ENCODE measurements at regions not wholly inside any gene's neighbourhood (a gene's known extent, or its start where the extent isn't known, plus 50 kb on each side); places are given as distances from the start of the nearest gene placed in this dataset.

GRCh38 chr6:144847916-144848315 lies 562.8 kb downstream of the UTRN start:
- Histone ChIP-seq H3K9me3 (ENCODE audit: control insufficient read depth, low read length) (no peaks in the 10 kb centered on the region), H3K36me3 (ENCODE audit: control insufficient read depth, insufficient read depth, low read length) (peaks cover 23% of the 10 kb centered on the region), H3K4me3 (ENCODE audit: extremely low read depth, insufficient read depth, low read length, poor library complexity, severe bottlenecking) (no peak overlapping the region), H3K4me1 (ENCODE audit: control insufficient read depth, insufficient read depth, low read length, poor library complexity, severe bottlenecking) (no peaks in the 10 kb centered on the region), H3K27ac (ENCODE audit: low read depth, low read length, severe bottlenecking) (no peak overlapping the region)
- 0 to 63% methylated on average over 1 to 2 of the region's 2 CpGs for WGBS, 2 experiments (ENCODE audit: insufficient coverage in 2 of 2)

DNA sequence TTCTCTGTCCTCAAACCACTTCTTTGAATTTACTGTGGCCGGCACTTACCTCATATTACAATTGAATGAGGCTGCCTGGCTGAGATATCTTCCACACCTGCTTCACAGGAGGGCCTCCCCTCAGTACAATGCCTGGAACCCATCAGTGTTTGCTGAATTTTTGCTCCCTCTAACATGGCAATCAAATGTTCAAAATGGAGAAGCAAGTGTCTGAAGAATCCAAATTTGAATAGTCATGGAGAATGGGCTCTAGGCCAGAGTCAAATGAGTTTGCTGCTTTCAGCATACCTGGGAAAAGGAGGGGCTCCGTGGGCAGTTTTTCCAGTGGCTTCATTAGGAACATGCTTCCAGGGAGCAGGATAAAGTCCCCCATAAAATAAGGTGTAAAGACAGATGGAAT lies 564.8 kb downstream of the UTRN start:
- H3K4me3 ChIP-seq (ENCODE audit: extremely low read depth, insufficient read depth, low read length, poor library complexity, severe bottlenecking): no peak overlapping the region
- no peaks in the 10 kb centered on the region for H3K9me3 ChIP-seq (ENCODE audit: control insufficient read depth, low read length)
- H3K27ac ChIP-seq (ENCODE audit: low read depth, low read length, severe bottlenecking): no peak overlapping the region
- peaks cover 23% of the 10 kb centered on the region for H3K36me3 ChIP-seq (ENCODE audit: control insufficient read depth, insufficient read depth, low read length)
- H3K4me1 ChIP-seq (ENCODE audit: control insufficient read depth, insufficient read depth, low read length, poor library complexity, severe bottlenecking): no peaks in the 10 kb centered on the region
- 94 to 100% methylated on average over 2 of the region's 2 CpGs for WGBS, 2 experiments (ENCODE audit: insufficient coverage in 2 of 2)

- 94 to 100% methylated on average over 2 to 3 of the region's 4 CpGs for WGBS, 2 experiments (ENCODE audit: insufficient coverage in 2 of 2)
- H3K4me1 ChIP-seq (ENCODE audit: control insufficient read depth, insufficient read depth, low read length, poor library complexity, severe bottlenecking): no peaks in the 10 kb centered on the region
- no peak overlapping the region for H3K4me3 ChIP-seq (ENCODE audit: extremely low read depth, insufficient read depth, low read length, poor library complexity, severe bottlenecking)
- H3K27ac ChIP-seq (ENCODE audit: low read depth, low read length, severe bottlenecking): no peak overlapping the region
- H3K36me3 ChIP-seq (ENCODE audit: control insufficient read depth, insufficient read depth, low read length): peaks cover 16% of the 10 kb centered on the region
- no peaks in the 10 kb centered on the region for H3K9me3 ChIP-seq (ENCODE audit: control insufficient read depth, low read length)
Measured at GRCh38 chr6:144853603-144854002, 568.5 kb downstream of the UTRN start.

DNA sequence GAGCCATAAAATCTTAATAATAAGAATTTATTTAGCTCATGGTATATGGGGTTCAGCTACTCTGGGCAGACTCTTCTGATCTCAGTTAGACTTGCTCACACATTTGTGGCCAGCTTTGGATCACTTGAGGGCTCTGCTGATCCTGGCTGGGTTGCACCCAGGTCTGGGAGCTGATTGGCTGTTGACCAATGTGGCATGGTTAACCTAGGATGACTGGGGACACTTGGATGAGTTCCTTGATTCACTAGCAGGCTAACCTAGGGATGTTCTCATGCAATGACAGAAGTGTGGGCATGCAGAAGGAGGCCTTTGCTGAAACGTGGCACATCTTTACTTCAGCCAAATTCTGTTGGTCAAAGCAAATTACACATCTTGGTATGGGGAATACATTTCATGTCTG lies 569.5 kb downstream of the UTRN start:
- Histone ChIP-seq H3K9me3 (ENCODE audit: control insufficient read depth, low read length) (no peaks in the 10 kb centered on the region), H3K4me3 (ENCODE audit: extremely low read depth, insufficient read depth, low read length, poor library complexity, severe bottlenecking) (no peak overlapping the region), H3K4me1 (ENCODE audit: control insufficient read depth, insufficient read depth, low read length, poor library complexity, severe bottlenecking) (no peaks in the 10 kb centered on the region), H3K36me3 (ENCODE audit: control insufficient read depth, insufficient read depth, low read length) (peaks cover 15% of the 10 kb centered on the region), H3K27ac (ENCODE audit: low read depth, low read length, severe bottlenecking) (no peak overlapping the region)
- WGBS, 2 experiments (ENCODE audit: insufficient coverage in 2 of 2): 88 to 100% methylated on average over 1 of the region's 1 CpG

GRCh38 chr6:144855375-144855774 lies 570.2 kb downstream of the UTRN start:
- H3K9me3 ChIP-seq (ENCODE audit: control insufficient read depth, low read length): no peaks in the 10 kb centered on the region
- peaks cover 11% of the 10 kb centered on the region for H3K36me3 ChIP-seq (ENCODE audit: control insufficient read depth, insufficient read depth, low read length)
- no peak overlapping the region for H3K4me3 ChIP-seq (ENCODE audit: extremely low read depth, insufficient read depth, low read length, poor library complexity, severe bottlenecking)
- H3K27ac ChIP-seq (ENCODE audit: low read depth, low read length, severe bottlenecking): no peak overlapping the region
- H3K4me1 ChIP-seq (ENCODE audit: control insufficient read depth, insufficient read depth, low read length, poor library complexity, severe bottlenecking): no peaks in the 10 kb centered on the region

DNA sequence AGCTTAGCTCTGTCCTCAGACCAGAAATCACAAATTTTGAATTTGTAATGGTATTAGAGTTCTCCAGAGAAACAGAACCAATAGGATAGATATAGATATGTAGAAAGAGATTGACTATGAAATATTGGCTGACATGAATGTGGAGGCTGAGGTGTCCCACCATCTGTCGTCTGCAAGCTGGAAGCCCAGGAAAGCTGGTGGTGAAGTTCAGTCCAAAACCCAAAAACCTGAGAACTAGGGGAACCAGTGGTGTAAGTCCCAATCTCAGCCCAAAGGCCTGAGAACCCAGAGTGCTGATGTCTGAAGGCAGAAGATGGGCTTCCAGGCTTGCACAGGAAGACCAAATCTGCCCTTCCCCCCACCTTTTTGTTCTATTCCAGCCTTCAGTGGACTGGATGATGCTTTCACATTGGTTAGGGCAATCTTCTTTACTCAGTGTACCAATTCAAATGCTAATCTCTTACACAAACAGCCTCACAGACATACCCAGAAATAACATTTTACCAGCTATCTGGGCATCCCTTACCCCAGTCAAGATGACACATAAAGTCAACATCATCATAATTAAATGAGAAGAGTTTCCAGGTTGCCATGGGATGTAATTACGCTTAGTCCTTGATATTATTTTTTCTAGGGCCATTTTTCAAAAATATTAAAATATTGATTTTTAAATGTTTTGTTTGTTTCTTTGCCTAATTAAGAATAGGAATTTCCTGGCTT lies 570.8 kb downstream of the UTRN start:
- no peak overlapping the region for H3K4me3 ChIP-seq (ENCODE audit: extremely low read depth, insufficient read depth, low read length, poor library complexity, severe bottlenecking)
- peaks cover 5% of the 10 kb centered on the region for H3K36me3 ChIP-seq (ENCODE audit: control insufficient read depth, insufficient read depth, low read length)
- H3K27ac ChIP-seq (ENCODE audit: low read depth, low read length, severe bottlenecking): no peak overlapping the region
- H3K9me3 ChIP-seq (ENCODE audit: control insufficient read depth, low read length): no peaks in the 10 kb centered on the region
- 100% methylated on average over 1 of the region's 2 CpGs for WGBS, 2 experiments (ENCODE audit: insufficient coverage in 2 of 2)
- H3K4me1 ChIP-seq (ENCODE audit: control insufficient read depth, insufficient read depth, low read length, poor library complexity, severe bottlenecking): no peaks in the 10 kb centered on the region

DNA sequence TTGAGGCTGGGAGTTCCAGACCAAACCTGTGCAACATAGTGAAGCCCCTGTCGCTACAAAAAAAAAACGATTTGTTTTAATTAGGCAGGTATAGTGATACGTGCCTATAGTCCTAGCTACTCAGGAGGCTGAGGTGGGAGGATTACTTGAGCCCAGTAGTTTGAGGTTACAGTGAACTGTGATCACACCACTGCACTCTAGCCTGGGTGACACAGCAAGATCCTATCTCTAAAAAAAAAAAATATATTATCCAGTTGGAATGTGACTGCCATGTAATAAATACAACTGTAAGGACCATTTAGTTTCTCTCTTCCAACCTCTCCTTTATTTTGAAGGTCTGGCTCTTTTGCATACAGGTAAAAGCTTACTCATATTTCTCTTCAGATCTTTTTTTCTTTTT lies 571.5 kb downstream of the UTRN start:
- Histone ChIP-seq H3K9me3 (ENCODE audit: control insufficient read depth, low read length) (no peaks in the 10 kb centered on the region), H3K36me3 (ENCODE audit: control insufficient read depth, insufficient read depth, low read length) (peaks cover 5% of the 10 kb centered on the region), H3K4me1 (ENCODE audit: control insufficient read depth, insufficient read depth, low read length, poor library complexity, severe bottlenecking) (no peaks in the 10 kb centered on the region), H3K27ac (ENCODE audit: low read depth, low read length, severe bottlenecking) (no peak overlapping the region), H3K4me3 (ENCODE audit: extremely low read depth, insufficient read depth, low read length, poor library complexity, severe bottlenecking) (no peak overlapping the region)
- 80 to 92% methylated on average over 1 to 3 of the region's 3 CpGs for WGBS, 2 experiments (ENCODE audit: insufficient coverage in 2 of 2)

DNA sequence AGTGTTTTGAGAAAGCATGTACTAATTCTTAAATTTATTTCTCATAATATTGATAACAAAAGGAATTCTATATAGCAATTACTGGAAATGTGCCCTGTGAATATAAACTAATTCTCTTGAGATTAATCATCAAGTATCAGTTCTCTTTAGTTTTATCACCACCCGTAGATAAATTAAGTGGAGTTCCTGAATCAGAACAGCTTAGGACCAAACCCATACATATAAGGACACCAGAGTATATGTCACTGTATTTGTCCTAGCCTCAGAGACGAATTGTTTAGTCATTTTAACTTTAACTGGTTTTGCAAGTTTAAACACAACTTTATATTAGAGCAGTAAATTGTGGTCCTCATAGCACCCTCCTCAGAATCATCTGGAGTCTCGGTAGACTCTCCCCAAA lies 572.0 kb downstream of the UTRN start:
- 85 to 100% methylated on average over 1 to 2 of the region's 3 CpGs for WGBS, 2 experiments (ENCODE audit: insufficient coverage in 2 of 2)
- Histone ChIP-seq H3K4me1 (ENCODE audit: control insufficient read depth, insufficient read depth, low read length, poor library complexity, severe bottlenecking) (no peaks in the 10 kb centered on the region), H3K36me3 (ENCODE audit: control insufficient read depth, insufficient read depth, low read length) (peaks cover 5% of the 10 kb centered on the region), H3K4me3 (ENCODE audit: extremely low read depth, insufficient read depth, low read length, poor library complexity, severe bottlenecking) (no peak overlapping the region), H3K27ac (ENCODE audit: low read depth, low read length, severe bottlenecking) (no peak overlapping the region), H3K9me3 (ENCODE audit: control insufficient read depth, low read length) (no peaks in the 10 kb centered on the region)

DNA sequence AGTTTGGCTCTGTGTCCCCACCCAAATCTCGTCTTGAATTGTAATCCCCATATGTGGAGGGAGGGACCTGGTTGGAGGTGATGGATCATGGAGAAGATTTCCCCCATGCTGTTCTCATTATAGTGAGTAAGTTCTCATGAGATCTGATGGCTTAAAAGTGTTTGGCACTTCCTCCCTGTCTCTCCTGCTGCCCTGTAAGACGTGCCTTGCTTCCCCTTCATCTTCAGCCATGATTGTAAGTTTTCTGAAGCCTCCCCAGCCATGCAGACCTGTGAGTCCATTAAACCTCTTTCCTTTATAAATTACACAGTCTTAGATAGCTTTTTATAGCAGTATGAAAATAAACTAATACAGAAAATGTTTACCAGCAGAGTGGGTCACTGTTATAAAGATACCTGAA lies 577.6 kb downstream of the UTRN start:
- Histone ChIP-seq H3K36me3 (ENCODE audit: control insufficient read depth, insufficient read depth, low read length) (no peaks in the 10 kb centered on the region), H3K27ac (ENCODE audit: low read depth, low read length, severe bottlenecking) (no peak overlapping the region), H3K4me3 (ENCODE audit: extremely low read depth, insufficient read depth, low read length, poor library complexity, severe bottlenecking) (no peak overlapping the region), H3K4me1 (ENCODE audit: control insufficient read depth, insufficient read depth, low read length, poor library complexity, severe bottlenecking) (no peaks in the 10 kb centered on the region), H3K9me3 (ENCODE audit: control insufficient read depth, low read length) (peaks cover 14% of the 10 kb centered on the region)
- 100% methylated on average over 2 of the region's 2 CpGs; no CpG with 5 or more reads in 1 of the 2 experiments for WGBS, 2 experiments (ENCODE audit: insufficient coverage in 2 of 2)

- Histone ChIP-seq H3K4me1 (ENCODE audit: control insufficient read depth, insufficient read depth, low read length, poor library complexity, severe bottlenecking) (no peaks in the 10 kb centered on the region), H3K36me3 (ENCODE audit: control insufficient read depth, insufficient read depth, low read length) (no peaks in the 10 kb centered on the region), H3K27ac (ENCODE audit: low read depth, low read length, severe bottlenecking) (no peak overlapping the region), H3K9me3 (ENCODE audit: control insufficient read depth, low read length) (peaks cover 14% of the 10 kb centered on the region), H3K4me3 (ENCODE audit: extremely low read depth, insufficient read depth, low read length, poor library complexity, severe bottlenecking) (no peak overlapping the region)
- WGBS, 2 experiments (ENCODE audit: insufficient coverage in 2 of 2): 86 to 90% methylated on average over 1 of the region's 2 CpGs
Measured at GRCh38 chr6:144867761-144868160, 582.6 kb downstream of the UTRN start.

GRCh38 chr6:144870782-144871181 lies 585.6 kb downstream of the UTRN start:
- Histone ChIP-seq H3K9me3 (ENCODE audit: control insufficient read depth, low read length) (peaks cover under 1% of the 10 kb centered on the region), H3K4me1 (ENCODE audit: control insufficient read depth, insufficient read depth, low read length, poor library complexity, severe bottlenecking) (no peaks in the 10 kb centered on the region), H3K36me3 (ENCODE audit: control insufficient read depth, insufficient read depth, low read length) (no peaks in the 10 kb centered on the region), H3K4me3 (ENCODE audit: extremely low read depth, insufficient read depth, low read length, poor library complexity, severe bottlenecking) (no peak overlapping the region), H3K27ac (ENCODE audit: low read depth, low read length, severe bottlenecking) (no peak overlapping the region)
- 40% methylated on average over 1 of the region's 2 CpGs; no CpG with 5 or more reads in 1 of the 2 experiments for WGBS, 2 experiments (ENCODE audit: insufficient coverage in 2 of 2)
